RWPE2 (cell line): ENCODE measurements at regions not wholly inside any gene's neighbourhood (a gene's known extent, or its start where the extent isn't known, plus 50 kb on each side); places are given as distances from the start of the nearest gene placed in this dataset.
"Not testable (repeated sequence)": the region's sequence is repeated elsewhere in the genome, so short reads cannot be mapped to it uniquely, and the experiment has no call there.

Experiments
- ATAC-seq: fragments of 200-7000 bp; cut with Tn5 transposase; 3 replicates; pipeline ENCODE4 v1.9.1; 2021; ENCODE audit warnings: low read depth
- DNase-seq: peaks from one replicate; pipeline ENCODE4 v3.0.0-alpha.2; 2020; ENCODE audit warnings: low spot score
- H3K27ac ChIP-seq: fragments of 450-650 bp; 2 replicates; pipeline ENCODE4 v1.5.1; 2017; ENCODE audit warnings: mild to moderate bottlenecking; ENCODE audit not compliant: poor library complexity, severe bottlenecking
- H3K27me3 ChIP-seq: fragments of 250-450 bp; sonication (Bioruptor Pico); 2 replicates; pipeline ENCODE4 v1.5.1; 2021; ENCODE audit warnings: mild to moderate bottlenecking, moderate library complexity; ENCODE audit not compliant: insufficient read depth, poor library complexity, severe bottlenecking
- H3K36me3 ChIP-seq: fragments of 250-450 bp; sonication (Bioruptor Pico); 2 replicates; pipeline ENCODE4 v1.5.1; 2020; ENCODE audit warnings: low read depth, mild to moderate bottlenecking, moderate library complexity
- H3K4me1 ChIP-seq: fragments of 250-450 bp; sonication (Bioruptor Pico); 2 replicates; pipeline ENCODE4 v1.5.1; 2021; ENCODE audit warnings: mild to moderate bottlenecking, moderate library complexity; ENCODE audit not compliant: insufficient read depth, poor library complexity, severe bottlenecking
- H3K4me3 ChIP-seq: fragments of 250-450 bp; sonication (Bioruptor Pico); 2 replicates; pipeline ENCODE4 v1.5.1; 2021; ENCODE audit warnings: mild to moderate bottlenecking, moderate library complexity; ENCODE audit not compliant: severe bottlenecking
- H3K9me3 ChIP-seq: fragments of 250-450 bp; sonication (Bioruptor Pico); 2 replicates; pipeline ENCODE4 v1.5.1; 2021; ENCODE audit warnings: mild to moderate bottlenecking, moderate library complexity; ENCODE audit not compliant: severe bottlenecking
- TF ChIP-seq, protein P1 (sequence below): fragments of 450-650 bp; IDR thresholded peaks from one replicate; pipeline ENCODE4 v1.5.1; 2017; ENCODE audit warnings: mild to moderate bottlenecking, moderate library complexity; ENCODE audit not compliant: poor library complexity, severe bottlenecking

DNA sequence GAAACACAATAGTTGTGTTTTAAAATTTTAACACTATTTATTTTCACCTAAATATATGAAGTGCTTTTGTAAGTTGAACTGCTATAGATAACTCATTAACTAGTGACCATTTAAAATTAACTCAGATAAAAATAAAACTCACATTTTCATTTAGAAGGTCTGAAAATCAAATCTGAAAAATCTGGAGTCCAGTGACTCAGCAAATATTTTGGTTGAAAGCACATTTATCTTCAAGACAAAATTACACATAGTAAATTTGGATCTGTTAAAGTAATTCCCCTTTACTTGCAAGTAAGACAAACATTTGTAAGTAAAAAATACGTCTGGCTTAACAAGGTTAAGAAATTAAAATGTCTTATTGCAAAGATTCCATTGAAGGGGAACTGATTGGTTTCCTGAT is 589.1 kb downstream of the TRIML1 start:
- no peaks in the 10 kb centered on the region for H3K4me1 ChIP-seq
- no peaks in the 10 kb centered on the region for H3K9me3 ChIP-seq
- H3K27ac ChIP-seq = no peak overlapping the region
- H3K27me3 ChIP-seq = no peaks in the 10 kb centered on the region
- H3K36me3 ChIP-seq = no peaks in the 10 kb centered on the region
- H3K4me3 ChIP-seq = no peak overlapping the region
- TF ChIP-seq, protein P1, sequence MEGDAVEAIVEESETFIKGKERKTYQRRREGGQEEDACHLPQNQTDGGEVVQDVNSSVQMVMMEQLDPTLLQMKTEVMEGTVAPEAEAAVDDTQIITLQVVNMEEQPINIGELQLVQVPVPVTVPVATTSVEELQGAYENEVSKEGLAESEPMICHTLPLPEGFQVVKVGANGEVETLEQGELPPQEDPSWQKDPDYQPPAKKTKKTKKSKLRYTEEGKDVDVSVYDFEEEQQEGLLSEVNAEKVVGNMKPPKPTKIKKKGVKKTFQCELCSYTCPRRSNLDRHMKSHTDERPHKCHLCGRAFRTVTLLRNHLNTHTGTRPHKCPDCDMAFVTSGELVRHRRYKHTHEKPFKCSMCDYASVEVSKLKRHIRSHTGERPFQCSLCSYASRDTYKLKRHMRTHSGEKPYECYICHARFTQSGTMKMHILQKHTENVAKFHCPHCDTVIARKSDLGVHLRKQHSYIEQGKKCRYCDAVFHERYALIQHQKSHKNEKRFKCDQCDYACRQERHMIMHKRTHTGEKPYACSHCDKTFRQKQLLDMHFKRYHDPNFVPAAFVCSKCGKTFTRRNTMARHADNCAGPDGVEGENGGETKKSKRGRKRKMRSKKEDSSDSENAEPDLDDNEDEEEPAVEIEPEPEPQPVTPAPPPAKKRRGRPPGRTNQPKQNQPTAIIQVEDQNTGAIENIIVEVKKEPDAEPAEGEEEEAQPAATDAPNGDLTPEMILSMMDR = no peak
- DNase-seq (no peak), ATAC-seq (no peak)

DNA sequence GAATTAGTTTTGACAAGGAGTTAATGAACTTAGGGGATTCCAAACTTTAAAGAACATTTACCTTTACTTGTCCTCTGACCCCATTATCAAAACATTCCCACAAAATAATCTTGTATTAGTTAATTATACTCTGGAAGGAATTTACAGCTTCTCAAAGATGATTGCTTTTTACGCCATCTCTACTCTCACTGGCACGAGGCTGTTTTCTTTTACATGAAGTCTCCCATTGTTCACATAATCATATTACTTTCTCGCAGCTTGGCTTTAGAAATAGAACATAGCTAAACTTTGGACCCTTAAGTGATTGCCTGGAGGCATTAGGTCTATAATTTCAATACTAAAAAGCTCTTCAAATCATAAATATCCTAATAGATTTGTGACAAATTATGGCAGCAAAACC is 592.9 kb downstream of the TRIML1 start:
- no peaks in the 10 kb centered on the region for H3K36me3 ChIP-seq
- TF ChIP-seq, protein P1 = no peak
- H3K27ac ChIP-seq = no peak overlapping the region
- no peaks in the 10 kb centered on the region for H3K4me1 ChIP-seq
- no peak for ATAC-seq
- H3K27me3 ChIP-seq = no peaks in the 10 kb centered on the region
- H3K4me3 ChIP-seq = no peak overlapping the region
- no peaks in the 10 kb centered on the region for H3K9me3 ChIP-seq
- no peak for DNase-seq

DNA sequence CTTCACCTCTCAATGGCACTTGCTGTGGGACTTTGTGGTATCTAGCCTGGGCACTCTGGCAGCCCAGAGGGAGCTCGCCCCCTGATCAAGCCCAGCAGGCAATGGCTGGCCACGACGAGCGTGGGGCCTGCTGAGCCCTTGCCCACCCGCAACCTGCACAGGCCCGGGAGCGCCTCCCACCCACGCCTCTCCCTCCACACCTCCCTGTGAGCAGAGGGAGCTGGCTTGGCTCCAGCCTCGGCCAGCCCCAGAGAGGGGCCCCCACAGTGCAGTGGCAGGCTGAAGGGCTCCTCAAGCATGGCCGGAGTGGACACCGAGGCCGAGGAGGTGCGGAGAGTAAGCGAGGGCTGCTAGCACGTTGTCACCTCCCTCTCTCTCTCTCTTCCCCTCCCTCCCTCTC is 595.8 kb downstream of the TRIML1 start:
- H3K27ac ChIP-seq = no peak overlapping the region
- TF ChIP-seq, protein P1 = no peak
- ATAC-seq = no peak

DNA sequence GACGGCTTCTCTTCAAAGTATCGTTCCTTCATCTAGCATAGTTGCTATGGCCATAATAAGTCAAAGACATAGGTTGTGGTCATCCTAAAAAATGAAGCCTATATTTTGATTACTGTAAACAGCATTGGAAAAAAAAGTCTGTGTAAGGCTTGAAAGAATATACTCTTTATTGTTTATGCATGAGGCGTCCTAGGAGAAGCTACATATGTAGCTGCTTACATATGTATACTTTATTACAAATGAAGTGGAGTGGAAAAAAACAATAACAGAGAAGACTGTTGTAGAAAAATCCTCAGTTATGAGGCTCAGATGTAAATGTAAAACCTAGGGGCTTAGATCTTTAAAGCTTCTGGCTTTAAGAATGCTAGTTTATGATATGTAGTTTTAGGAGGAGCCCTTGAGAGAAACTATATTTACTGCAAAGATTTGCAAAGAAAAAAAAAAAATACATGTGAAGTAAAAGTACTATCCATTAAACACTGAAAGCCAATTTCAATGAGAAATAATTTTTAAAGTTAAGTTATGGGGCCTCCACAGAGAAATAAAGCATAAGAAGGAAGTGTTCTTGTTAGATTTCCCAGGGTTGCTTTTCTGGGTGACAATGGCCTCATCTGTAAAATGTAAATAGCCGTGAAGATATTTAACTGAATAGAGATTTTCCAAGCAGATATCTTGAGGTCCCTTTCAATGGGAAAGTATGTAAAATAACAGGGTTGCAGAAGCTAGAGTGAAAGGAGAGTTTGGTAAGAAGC is 598.2 kb downstream of the TRIML1 start:
- H3K4me3 ChIP-seq = no peak overlapping the region
- ATAC-seq = no peak
- H3K27me3 ChIP-seq = no peaks in the 10 kb centered on the region

More for the DNA sequence above, 595.8 kb downstream of the TRIML1 start:
- no peaks in the 10 kb centered on the region for H3K4me1 ChIP-seq
- no peak overlapping the region for H3K4me3 ChIP-seq
- H3K9me3 ChIP-seq = no peaks in the 10 kb centered on the region
- no peaks in the 10 kb centered on the region for H3K27me3 ChIP-seq
- no peaks in the 10 kb centered on the region for H3K36me3 ChIP-seq
- DNase-seq = no peak

DNA sequence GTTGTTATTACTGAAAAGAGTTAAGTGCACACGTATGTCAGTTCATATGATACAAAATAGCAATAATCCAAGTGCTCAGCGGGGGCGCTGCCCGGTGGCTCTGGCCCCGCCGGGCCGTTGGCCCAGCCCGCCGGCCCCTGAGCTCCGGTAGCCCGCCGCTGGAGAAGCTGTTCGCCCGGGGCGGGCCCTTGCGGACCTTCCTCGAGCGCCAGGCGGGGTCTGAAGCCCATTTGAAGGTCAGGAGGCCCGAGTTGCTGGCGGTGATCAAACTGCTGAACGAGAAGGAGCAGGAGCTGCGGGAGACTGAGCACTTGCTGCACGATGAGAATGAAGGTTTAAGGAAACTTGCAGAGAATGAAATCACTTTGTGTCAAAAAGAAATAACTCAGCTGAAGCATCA is 599.0 kb downstream of the TRIML1 start:
- not testable (repeated sequence) for H3K4me1 ChIP-seq, H3K4me3 ChIP-seq, H3K36me3 ChIP-seq, H3K9me3 ChIP-seq, ATAC-seq, H3K27me3 ChIP-seq, H3K27ac ChIP-seq, DNase-seq

More for the DNA sequence above, 598.2 kb downstream of the TRIML1 start:
- Histone ChIP-seq H3K4me1 (no peaks in the 10 kb centered on the region), H3K36me3 (no peaks in the 10 kb centered on the region), H3K27ac (no peak overlapping the region), H3K9me3 (no peaks in the 10 kb centered on the region)
- DNase-seq = no peak
- TF ChIP-seq, protein P1 = no peak

DNA sequence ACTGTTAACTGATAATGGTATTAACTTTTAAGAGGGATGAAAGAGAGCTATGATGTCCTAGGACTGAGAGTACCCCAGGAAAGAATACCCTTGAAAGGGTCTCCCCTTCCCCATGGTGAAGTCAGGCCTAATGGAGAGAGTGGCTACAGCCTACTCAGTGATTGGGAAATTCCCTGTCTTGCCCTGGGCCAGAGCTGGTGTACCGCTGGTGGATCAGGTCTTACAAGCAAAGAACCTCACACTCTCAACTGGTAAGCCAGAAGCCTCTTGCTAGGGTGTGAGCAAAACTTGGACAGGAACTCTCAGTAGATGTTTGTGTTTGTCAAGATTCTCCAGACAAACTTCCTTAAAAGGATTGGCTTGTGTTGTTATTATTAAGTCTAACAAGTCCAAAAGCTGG is 600.9 kb downstream of the TRIML1 start:
- H3K27me3 ChIP-seq, H3K9me3 ChIP-seq, DNase-seq, H3K4me1 ChIP-seq, ATAC-seq, H3K4me3 ChIP-seq, H3K27ac ChIP-seq, H3K36me3 ChIP-seq: not testable (repeated sequence)

DNA sequence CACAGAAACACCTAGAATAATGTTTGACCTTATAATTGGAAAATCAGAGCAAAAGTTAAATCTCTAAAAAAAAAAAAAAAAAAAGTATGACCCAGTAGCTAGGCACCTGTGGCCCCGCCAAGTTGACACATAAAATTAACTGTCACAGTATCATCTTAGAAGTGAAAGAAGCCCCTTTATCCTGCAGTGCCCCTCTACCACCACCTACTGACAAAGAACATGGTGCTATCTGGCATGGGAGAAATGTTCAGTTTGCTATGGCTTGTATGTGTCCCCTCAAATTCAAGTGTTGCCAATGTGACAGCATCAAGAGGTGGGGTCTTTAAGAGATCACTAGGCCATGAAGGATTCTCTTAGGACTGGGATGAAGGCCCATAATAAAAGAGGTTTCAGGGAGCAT is 601.5 kb downstream of the TRIML1 start:
- not testable (repeated sequence) for DNase-seq, H3K4me3 ChIP-seq, H3K27me3 ChIP-seq, H3K27ac ChIP-seq, H3K4me1 ChIP-seq, H3K9me3 ChIP-seq, ATAC-seq, H3K36me3 ChIP-seq
